Stimulated activated naive CD8-positive, alpha-beta T cell treated with anti-CD3 and anti-CD28 coated beads, Interleukin-15, amount 100 ng/mL, for 72 hours (primary cell): ENCODE measurements at regions not wholly inside any gene's neighbourhood (a gene's known extent, or its start where the extent isn't known, plus 50 kb on each side); places are given as distances from the start of the nearest gene placed in this dataset.
"Not testable (repeated sequence)": the region's sequence is repeated elsewhere in the genome, so short reads cannot be mapped to it uniquely, and the experiment has no call there.

Source experiments
- ATAC-seq: fragments of 150-1000 bp; cut with Tn5 transposase; 2 replicates; pipeline ENCODE4 v1.10.0; 2021; ENCODE audit warnings: mild to moderate bottlenecking, moderate library complexity
- DNase-seq, 2 donors: peaks; one replicate each; pipeline ENCODE4 v3.0.0; 2021 to 2022
- H3K27ac Mint-ChIP-seq, 2 donors: one replicate each; pipeline ENCODE4 v1.8.0; 2022; ENCODE audit warnings: mild to moderate bottlenecking in 2 of 2, mixed read lengths in 2 of 2, moderate library complexity in 2 of 2
- H3K27me3 Mint-ChIP-seq: one replicate; pipeline ENCODE4 v1.8.0; 2022; ENCODE audit warnings: mixed read lengths
- H3K4me1 Mint-ChIP-seq: one replicate; pipeline ENCODE4 v1.8.0; 2022; ENCODE audit warnings: mild to moderate bottlenecking, mixed read lengths
- H3K4me3 Mint-ChIP-seq, 2 donors: one replicate each; pipeline ENCODE4 v1.8.0; 2022; ENCODE audit warnings: mild to moderate bottlenecking in 2 of 2, mixed read lengths in 2 of 2, moderate library complexity in 1 of 2
- H3K9me3 Mint-ChIP-seq, 2 donors: one replicate each; pipeline ENCODE4 v1.8.0; 2022; ENCODE audit warnings: mixed read lengths in 2 of 2

DNA sequence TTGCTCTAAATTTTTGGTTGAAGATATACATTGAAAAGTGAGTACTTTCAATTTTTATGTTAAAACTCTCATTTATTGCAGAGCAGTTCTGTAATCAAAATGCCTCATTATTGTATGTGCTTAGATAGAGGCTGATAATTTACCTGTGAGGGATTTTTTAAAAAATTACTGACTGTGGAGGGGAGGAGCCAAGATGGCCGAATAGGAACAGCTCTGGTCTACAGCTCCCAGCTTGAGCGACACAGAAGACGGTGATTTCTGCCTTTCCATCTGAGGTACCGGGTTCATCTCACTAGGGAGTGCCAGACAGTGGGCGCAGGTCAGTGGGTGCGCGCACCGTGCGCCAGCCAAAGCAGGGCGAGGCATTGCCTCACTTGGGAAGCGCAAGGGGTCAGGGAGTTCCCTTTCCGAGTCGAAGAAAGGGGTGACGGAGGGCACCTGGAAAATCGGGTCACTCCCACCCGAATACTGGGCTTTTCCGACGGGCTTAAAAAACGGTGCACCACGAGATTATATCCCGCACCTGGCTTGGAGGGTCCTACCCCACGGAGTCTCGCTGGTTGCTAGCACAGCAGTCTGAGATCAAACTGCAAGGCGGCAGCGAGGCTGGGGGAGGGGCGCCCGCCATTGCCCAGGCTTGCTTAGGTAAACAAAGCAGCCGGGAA is 89.4 kb downstream of the DDX11 start:
- H3K4me1 Mint-ChIP-seq, H3K9me3 Mint-ChIP-seq, DNase-seq, H3K27ac Mint-ChIP-seq, H3K4me3 Mint-ChIP-seq, ATAC-seq: not testable (repeated sequence)
- peaks cover 14% of the 10 kb centered on the region for H3K27me3 Mint-ChIP-seq

DNA sequence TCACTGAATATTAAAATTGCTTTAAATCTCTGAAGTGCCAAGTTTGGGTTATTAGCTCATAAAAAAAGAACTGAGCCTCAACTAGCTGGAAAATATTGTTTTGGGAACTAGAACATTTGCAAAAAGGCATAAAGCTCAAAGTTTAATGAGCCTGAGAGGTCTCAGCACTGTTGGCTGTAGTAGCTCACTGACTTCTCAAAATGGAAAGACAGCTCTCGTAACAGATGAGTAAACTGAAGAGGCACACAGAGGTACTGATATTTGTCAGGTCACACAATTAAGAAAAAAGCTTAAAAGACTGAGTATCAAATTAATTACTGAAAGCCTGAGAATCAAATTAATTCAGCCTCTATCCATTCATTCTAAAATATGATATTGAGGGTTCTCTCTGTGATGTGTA is 100.6 kb downstream of the DDX11 start:
- DNase-seq, H3K9me3 Mint-ChIP-seq, H3K27ac Mint-ChIP-seq, H3K27me3 Mint-ChIP-seq, ATAC-seq, H3K4me1 Mint-ChIP-seq, H3K4me3 Mint-ChIP-seq: not testable (repeated sequence)

DNA sequence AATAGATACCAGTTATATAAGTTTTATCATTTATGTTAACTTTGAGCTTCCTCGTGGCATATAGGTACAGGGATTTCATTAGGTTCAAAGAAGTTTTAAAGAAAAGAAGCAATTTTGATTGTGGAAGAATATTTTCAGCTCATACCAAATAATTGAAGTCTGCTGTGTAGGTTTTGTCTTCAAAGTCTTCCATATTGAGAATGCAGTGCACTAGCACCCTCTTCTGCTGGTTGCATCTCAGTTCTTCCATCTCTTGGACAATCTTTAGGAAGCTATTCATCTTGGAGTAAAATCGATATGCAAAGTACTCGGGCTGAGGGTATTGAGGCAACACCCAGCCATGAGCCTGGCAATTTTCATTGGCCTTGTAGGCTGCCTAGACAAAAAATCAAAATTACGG is 103.9 kb downstream of the DDX11 start:
- H3K4me3 Mint-ChIP-seq, H3K4me1 Mint-ChIP-seq, H3K9me3 Mint-ChIP-seq, H3K27me3 Mint-ChIP-seq, DNase-seq, ATAC-seq, H3K27ac Mint-ChIP-seq: not testable (repeated sequence)

DNA sequence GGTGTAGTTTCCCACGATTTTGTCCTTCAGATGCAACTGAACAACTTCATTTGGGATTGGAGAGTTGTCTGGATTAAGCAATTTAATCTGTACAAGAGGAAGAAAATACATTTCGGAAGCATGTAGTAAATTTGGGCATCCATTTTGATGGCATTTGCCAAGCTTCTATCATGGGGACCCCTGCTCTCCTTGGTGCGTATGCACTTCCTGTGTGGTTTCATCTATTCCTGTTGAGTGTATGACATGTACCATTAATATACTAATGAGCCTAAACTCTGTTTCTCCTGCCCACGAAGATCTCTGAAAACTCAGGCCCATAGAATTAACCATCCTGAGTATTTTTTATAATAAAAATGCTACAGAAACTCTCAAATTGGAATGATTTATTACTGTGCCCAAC is 105.2 kb downstream of the DDX11 start:
- not testable (repeated sequence) for H3K27me3 Mint-ChIP-seq, DNase-seq, ATAC-seq, H3K9me3 Mint-ChIP-seq, H3K4me1 Mint-ChIP-seq, H3K27ac Mint-ChIP-seq, H3K4me3 Mint-ChIP-seq

DNA sequence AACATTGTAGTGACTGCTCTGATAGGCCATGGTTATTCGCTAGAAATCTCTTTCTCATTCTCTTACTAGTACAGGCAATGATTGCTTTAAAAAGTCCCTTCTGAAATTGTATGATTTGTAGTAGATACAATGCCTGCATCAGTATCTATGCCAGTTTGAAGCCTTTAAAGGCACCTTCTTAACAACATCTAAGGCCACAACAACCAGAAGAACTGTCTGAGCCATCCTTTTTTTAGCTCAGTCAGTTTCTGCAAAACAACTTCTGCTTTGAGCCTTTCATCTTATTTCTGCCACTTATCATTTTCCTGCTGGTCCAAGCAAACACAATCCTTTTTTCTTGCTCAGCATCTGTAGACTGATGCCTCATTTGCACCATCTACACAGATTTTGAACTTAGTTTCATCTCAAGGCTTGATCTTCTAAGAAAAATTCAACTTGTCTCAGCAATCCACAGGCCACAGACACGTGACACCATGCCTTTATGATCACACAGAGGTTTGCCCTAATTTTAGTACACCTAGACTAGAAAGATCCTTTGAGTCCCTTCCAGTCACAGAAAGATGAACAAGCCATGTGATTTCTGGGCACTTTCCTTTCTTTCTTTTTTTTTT is 106.1 kb downstream of the DDX11 start:
- not testable (repeated sequence) for DNase-seq, H3K4me1 Mint-ChIP-seq, ATAC-seq, H3K9me3 Mint-ChIP-seq, H3K4me3 Mint-ChIP-seq, H3K27me3 Mint-ChIP-seq, H3K27ac Mint-ChIP-seq

DNA sequence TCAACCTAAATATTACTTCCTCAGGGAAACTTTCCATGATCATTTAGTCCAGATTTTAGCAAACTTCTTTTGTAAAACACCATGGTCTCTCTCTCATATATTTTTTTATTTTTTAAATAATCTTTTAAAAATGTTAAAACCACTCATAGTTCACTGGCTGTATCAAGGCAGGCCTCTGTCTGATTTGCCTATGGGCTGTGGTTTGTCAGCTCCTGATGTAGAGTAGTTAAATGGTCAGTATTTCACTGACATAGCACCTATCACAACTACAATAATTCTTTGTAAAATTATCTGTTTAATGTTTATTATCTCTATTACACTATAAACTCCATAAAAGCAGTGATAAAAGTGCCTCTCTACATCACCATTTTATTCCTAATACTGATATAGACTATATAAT is 108.9 kb downstream of the DDX11 start:
- H3K4me1 Mint-ChIP-seq, DNase-seq, H3K9me3 Mint-ChIP-seq, ATAC-seq, H3K27ac Mint-ChIP-seq, H3K4me3 Mint-ChIP-seq, H3K27me3 Mint-ChIP-seq: not testable (repeated sequence)

DNA sequence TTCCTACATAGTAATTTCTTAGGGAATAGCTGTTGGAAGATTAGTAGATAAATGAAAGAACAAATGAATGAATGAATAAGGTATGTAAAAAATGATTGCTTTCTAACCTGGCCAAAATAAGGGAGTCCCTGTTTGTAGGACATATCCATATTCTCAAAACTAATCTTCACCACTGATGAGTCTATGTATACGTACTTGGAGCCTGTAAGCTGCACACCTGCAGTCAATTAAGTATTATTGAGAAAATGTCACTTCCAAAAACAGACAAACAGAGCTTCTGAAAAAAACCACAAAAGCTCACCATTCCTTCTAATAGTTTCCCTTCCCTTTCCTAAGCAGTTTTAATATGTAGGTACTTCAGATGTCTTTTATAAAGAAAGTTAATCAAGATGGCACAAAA is 109.4 kb downstream of the DDX11 start:
- H3K27ac Mint-ChIP-seq, DNase-seq, H3K9me3 Mint-ChIP-seq, H3K4me1 Mint-ChIP-seq, H3K4me3 Mint-ChIP-seq, H3K27me3 Mint-ChIP-seq, ATAC-seq: not testable (repeated sequence)

DNA sequence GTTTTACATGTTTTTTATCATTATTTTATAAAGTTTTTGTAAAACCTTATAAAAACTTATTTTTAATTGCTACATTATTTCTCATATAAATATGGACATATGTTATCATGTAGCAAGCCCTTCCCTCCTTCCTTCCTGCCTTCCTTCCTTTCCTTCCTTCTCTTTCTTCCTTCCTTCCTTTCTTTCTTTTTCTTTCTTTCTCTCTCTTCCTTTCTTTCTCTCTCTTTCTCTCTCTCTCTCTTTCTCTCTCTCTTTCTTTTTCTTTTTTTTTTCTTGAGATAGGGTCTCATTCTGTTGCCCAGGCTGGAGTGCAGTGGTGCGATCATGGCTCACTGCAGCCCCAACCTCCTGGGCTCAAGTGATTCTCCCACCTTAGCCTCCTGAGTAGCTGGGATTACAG is 110.2 kb downstream of the DDX11 start:
- not testable (repeated sequence) for H3K27ac Mint-ChIP-seq, H3K4me1 Mint-ChIP-seq, H3K27me3 Mint-ChIP-seq, ATAC-seq, H3K9me3 Mint-ChIP-seq, DNase-seq, H3K4me3 Mint-ChIP-seq

DNA sequence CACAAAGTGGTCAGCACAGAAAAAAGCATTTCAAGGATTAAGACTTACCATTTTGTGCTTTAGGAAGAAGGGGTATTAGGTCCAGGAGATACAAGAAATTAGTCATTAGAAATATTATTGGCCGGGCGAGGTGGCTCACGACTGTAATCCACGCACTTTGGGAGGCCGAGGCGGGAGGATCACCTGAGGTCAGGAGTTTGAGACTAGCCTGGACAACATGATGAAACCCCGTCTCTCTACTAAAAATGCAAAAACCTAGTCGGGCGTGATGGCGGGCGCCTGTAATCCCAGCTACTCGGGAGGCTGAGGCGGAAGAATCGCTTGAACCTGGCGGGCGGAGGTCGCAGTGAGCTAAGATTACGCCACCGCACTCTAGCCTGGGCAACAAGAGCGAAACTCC is 111.0 kb downstream of the DDX11 start:
- not testable (repeated sequence) for DNase-seq, H3K27me3 Mint-ChIP-seq, ATAC-seq, H3K9me3 Mint-ChIP-seq, H3K27ac Mint-ChIP-seq, H3K4me1 Mint-ChIP-seq, H3K4me3 Mint-ChIP-seq

DNA sequence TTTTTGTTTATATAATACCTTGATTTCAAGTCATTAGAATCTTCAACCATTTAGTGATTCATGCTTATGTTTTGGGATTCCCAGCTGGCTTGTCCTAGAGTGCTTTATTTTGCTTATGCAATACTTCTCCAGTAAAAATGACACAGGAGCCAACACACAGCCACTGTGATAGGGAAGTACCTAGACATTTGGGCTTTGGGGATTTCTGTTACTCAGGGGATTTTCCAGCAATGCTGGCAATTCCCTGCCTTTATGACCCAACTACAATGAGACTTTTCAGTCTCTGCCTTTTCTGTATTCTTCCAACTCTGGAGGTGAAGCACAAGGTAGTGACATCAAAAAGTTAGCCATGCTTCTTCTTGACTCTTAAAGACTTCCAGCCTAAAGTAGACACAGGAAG is 119.0 kb downstream of the DDX11 start:
- not testable (repeated sequence) for H3K4me3 Mint-ChIP-seq, H3K9me3 Mint-ChIP-seq, H3K4me1 Mint-ChIP-seq, ATAC-seq, H3K27ac Mint-ChIP-seq, H3K27me3 Mint-ChIP-seq, DNase-seq

DNA sequence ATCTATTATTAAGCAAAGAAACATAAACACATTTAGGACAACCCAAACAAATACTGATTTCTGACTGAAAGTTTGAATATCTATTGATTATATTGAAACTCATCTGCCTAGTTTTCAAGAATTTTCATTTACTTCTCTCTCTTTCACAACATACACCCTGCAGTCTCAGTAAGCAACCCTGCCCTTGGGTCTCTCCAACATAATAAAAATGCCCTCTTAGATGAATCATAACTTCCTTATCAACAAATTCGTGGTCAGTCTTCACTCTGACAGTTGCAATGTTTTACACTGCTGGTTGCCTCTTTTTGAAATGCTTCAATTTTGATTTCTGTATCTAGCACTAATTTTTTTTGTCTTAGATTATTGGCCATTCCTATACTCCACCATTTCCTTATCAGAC is 122.0 kb downstream of the DDX11 start:
- Mint-ChIP-seq H3K27me3 (peaks cover 15% of the 10 kb centered on the region), H3K27ac (peak overlapping the region in 1 of 2 donors; percentile 53)
- not testable (repeated sequence) for ATAC-seq, H3K4me3 Mint-ChIP-seq, DNase-seq, H3K4me1 Mint-ChIP-seq, H3K9me3 Mint-ChIP-seq

DNA sequence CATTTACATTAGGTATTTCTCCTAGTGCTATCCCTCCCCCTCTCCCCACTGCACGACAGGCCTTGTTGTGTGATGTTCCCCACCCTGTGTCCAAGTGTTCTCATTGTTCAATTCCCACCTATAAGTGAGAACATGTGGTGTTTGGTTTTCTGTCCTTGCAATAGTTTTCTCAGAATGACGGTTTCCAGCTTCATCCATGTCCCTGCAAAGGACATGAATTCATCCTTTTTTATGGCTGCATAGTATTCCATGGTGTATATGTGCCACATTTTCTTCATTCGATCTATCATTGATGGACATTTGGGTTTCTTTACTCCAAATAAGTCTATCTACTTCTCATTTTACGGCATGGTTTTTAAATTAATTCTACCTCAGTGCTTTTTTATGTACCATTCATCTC is 125.8 kb downstream of the DDX11 start:
- H3K9me3 Mint-ChIP-seq, H3K4me3 Mint-ChIP-seq, DNase-seq, H3K4me1 Mint-ChIP-seq, H3K27ac Mint-ChIP-seq, ATAC-seq: not testable (repeated sequence)
- H3K27me3 Mint-ChIP-seq = peaks cover 15% of the 10 kb centered on the region

DNA sequence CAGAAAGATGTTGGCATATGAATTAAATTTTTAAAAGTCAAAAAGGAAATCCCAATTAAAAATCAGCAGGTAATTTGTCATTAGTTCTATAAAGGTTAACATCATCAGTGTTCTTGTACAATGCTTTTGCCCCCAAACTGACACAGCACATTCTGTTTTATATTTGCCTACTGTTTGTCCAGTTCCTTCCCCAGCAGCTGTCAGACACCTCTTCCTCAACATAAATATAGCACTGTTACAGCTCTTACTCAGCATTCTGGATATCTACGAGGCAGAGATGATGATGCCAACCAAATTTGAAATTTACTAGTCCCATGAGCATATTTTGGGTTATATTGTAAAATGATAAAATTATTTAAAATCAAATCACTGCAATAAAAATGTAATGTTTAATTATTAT is 124.6 kb downstream of the SINHCAF start:
- peaks cover 15% of the 10 kb centered on the region for H3K27me3 Mint-ChIP-seq
- H3K4me3 Mint-ChIP-seq = no peak overlapping the region
- peaks cover 14% of the 10 kb centered on the region for H3K4me1 Mint-ChIP-seq
- no peak for ATAC-seq
- no peak for DNase-seq
- H3K27ac Mint-ChIP-seq = no peak overlapping the region
- no peaks in the 10 kb centered on the region for H3K9me3 Mint-ChIP-seq

DNA sequence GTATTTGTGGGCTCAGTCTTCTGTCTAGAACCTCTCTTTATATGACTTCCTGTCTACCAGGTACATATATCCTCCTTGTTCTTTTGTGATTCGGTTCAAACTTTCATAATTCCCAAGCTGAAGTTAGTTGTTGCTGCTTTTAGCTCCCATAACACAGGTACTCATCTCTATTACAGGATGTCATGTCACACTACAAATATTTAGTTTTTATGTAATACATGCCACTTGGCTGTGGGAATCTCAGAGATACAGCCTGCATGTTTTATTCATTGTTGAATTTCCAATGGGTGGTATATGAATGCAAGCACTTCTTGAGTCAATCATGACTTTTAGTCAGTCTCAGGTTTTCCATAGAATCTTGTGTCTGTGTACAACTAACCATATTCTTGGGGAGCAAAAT is 122.7 kb downstream of the SINHCAF start:
- DNase-seq = no peak
- no peak overlapping the region for H3K27ac Mint-ChIP-seq
- H3K4me1 Mint-ChIP-seq = peaks cover 14% of the 10 kb centered on the region
- H3K9me3 Mint-ChIP-seq = no peaks in the 10 kb centered on the region
- ATAC-seq = no peak
- H3K27me3 Mint-ChIP-seq = peaks cover 10% of the 10 kb centered on the region
- no peak overlapping the region for H3K4me3 Mint-ChIP-seq

DNA sequence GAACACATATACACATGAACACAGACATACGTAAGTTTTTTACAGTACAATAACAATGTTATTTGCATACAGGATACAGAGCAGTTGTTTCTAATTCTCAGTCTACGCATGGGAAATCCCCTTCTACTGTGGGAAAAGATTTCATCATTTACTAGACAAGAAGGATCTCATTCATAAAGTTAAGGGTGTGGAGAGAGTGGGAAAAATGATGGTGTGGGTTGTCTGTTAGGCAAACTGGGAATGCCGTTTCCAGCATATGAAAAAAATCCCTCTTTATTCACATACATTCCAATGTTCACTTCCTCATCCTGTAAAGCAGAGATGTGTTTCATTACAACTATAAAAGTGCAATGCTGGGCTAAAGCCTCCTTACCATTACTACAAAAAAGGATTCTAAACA is 120.9 kb downstream of the SINHCAF start:
- H3K4me3 Mint-ChIP-seq = peak overlapping the region in 1 of 2 donors; percentile 55
- DNase-seq (no peak), ATAC-seq (peak; percentile 93)
- H3K27me3 Mint-ChIP-seq = peaks cover 7% of the 10 kb centered on the region
- H3K4me1 Mint-ChIP-seq = peaks cover 14% of the 10 kb centered on the region
- no peaks in the 10 kb centered on the region for H3K9me3 Mint-ChIP-seq
- peak overlapping the region; percentile 81 to 89 for H3K27ac Mint-ChIP-seq

DNA sequence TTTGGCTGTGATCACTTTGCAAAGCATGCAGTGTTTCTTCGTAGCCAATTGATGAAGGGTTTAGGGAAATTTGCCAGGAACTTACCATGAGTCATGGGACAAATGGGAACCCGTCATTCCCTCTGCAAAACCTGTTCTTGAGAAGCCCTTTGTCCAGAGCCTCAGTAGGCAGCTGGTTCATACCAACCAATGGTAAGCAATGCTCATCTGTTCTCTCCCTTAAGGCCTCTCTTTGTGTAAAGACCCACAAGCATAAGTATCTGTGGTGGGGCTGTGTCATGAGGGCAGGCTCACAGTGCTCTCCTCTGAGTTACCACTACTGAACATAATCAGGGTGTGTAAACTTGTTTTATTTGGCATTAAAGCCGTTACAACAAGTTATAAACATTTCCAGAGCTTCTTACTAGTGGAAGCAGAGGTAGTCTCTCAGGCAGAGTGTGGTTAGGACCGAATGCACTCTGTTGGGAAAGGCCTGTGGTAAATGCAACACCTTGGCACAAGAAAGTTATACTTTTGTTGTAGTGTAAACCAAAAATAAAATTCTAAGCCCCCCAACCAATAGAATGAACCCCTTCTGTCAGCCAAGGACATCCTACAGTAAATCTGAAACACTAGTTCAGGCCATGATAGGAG is 119.8 kb downstream of the SINHCAF start:
- H3K4me1 Mint-ChIP-seq = peaks cover 14% of the 10 kb centered on the region
- no peak for DNase-seq
- H3K9me3 Mint-ChIP-seq = no peaks in the 10 kb centered on the region
- no peak for ATAC-seq
- H3K4me3 Mint-ChIP-seq = no peak overlapping the region
- peaks cover 7% of the 10 kb centered on the region for H3K27me3 Mint-ChIP-seq
- no peak overlapping the region for H3K27ac Mint-ChIP-seq
